Pancreas (tissue), 10 donors: ENCODE measurements at regions not wholly inside any gene's neighbourhood (a gene's known extent, or its start where the extent isn't known, plus 50 kb on each side); places are given as distances from the start of the nearest gene placed in this dataset.
A peak's percentile ranks its signal among the peaks of the same experiment; 100 is the strongest.

Experiments
- ATAC-seq, 4 donors: fragments of 200-7000 bp; cut with Tn5 transposase; one replicate each; pipeline versions ENCODE4 v1.8.0 to v1.9.1; 2020; ENCODE audit warnings: mild to moderate bottlenecking in 4 of 4, moderate library complexity in 4 of 4
- DNase-seq, 6 donors: peaks; one replicate each; pipeline ENCODE4 v3.0.0-alpha.2; 2020
- FAIRE-seq: peaks from 2 replicates; lab custom pipeline; 2012; peaks lifted over from hg19 to GRCh38; lab: Jason Lieb, UNC
- H3K27ac ChIP-seq, 4 donors: fragments of 200-600 bp; sonication (generic); 1 replicate in 3 of 4; 2 replicates in 1 of 4; pipeline versions ENCODE4 v1.5.0 to v1.8.0; 2020
- H3K27me3 ChIP-seq, 4 donors: fragments of 200-600 bp; one replicate each; pipeline ENCODE4 v1.8.0; 2021
- H3K36me3 ChIP-seq, 3 donors: fragments of 200-600 bp; sonication (generic) in 1 of 3; one replicate each; pipeline versions ENCODE4 v1.5.0 to v1.8.0; 2020 to 2021
- H3K4me1 ChIP-seq, 3 donors: fragments of 200-600 bp; one replicate each; pipeline ENCODE4 v1.8.0; 2021
- H3K4me3 ChIP-seq, 4 donors: fragments of 200-600 bp; sonication (generic) in 2 of 4; one replicate each; pipeline versions ENCODE4 v1.5.0 to v1.8.0; 2020 to 2021
- H3K9me3 ChIP-seq, 4 donors: fragments of 200-600 bp; one replicate each; pipeline ENCODE4 v1.8.0; 2021
- CTCF ChIP-seq, 4 donors: fragments of 200-600 bp; sonication (generic) in 3 of 4; IDR thresholded peaks; one replicate each; pipeline versions ENCODE4 v1.5.0 to v1.8.0; 2021; ENCODE audit warnings: antibody characterized with exemption in 4 of 4
- WGBS, 2 donors: extraction: QIAGEN DNeasy Blood & Tissue Kit; methylation state at CpG; one replicate each; pipeline ENCODE4 v1.1.7; 2013; 5-methylcytosine and 5-hydroxymethylcytosine counted together
- intact Hi-C, 3 donors: fragments of 100-400 bp; cut with DNase I; formaldehyde crosslinking; loops; one replicate each; pipeline versions ENCODE4 v1.11.1 to v1.14.2; 2022
- donor health status: healthy with polysubstance abuse.
- donor health status: DM: no; HTN: no; CAD: no; lungs with moderate emphysema.
- donor health status: DM: no; HTN: no; CAD: no.
- donor health status: control.
- donor health status: control.
- donor health status: Bipolar disorder and iron deficiency.
- donor health status: DM: yes; HTN: yes; CAD: no.
- donor health status: DM: no; HTN: no; CAD: no.
- donor health status: DM: no; HTN: no; CAD: no.
- donor health status: DM: yes; HTN: yes; CAD: no.

- intact Hi-C loops: no loop called here
- WGBS, 2 donors: 76 to 86% methylated on average over 3 of the region's 3 CpGs
- peak in 1 of 6 donors; percentile 5 for DNase-seq
- no peak for FAIRE-seq
- Histone ChIP-seq H3K36me3 (no peaks in the 10 kb centered on the region), H3K27ac (no peak overlapping the region), H3K9me3 (no peaks in the 10 kb centered on the region), H3K4me1 (no peaks in the 10 kb centered on the region), H3K27me3 (peaks cover 0 to 3% (median 0%) of the 10 kb centered on the region in 4 donors), H3K4me3 (no peak overlapping the region)
- no peak for TF ChIP-seq CTCF (IDR thresholded peaks at IDR 0.05)
- ATAC-seq: no peak
Measured at GRCh38 chr6:93918258-93918657, 498.9 kb upstream of the EPHA7 start.

GRCh38 chr6:93917216-93917615 is 497.9 kb upstream of the EPHA7 start:
- TF ChIP-seq CTCF (IDR thresholded peaks at IDR 0.05): no peak
- DNase-seq (no peak), FAIRE-seq (no peak), ATAC-seq (no peak)
- H3K27me3 ChIP-seq: peaks cover 0 to 3% (median 0%) of the 10 kb centered on the region in 4 donors
- H3K36me3 ChIP-seq: no peaks in the 10 kb centered on the region
- no peaks in the 10 kb centered on the region for H3K9me3 ChIP-seq
- H3K4me3 ChIP-seq: no peak overlapping the region
- intact Hi-C loops: no loop called here
- no peaks in the 10 kb centered on the region for H3K4me1 ChIP-seq
- WGBS, 2 donors: 88 to 94% methylated on average over 1 of the region's 1 CpG
- H3K27ac ChIP-seq: no peak overlapping the region

GRCh38 chr6:93916716-93917115 is 497.4 kb upstream of the EPHA7 start:
- no peak overlapping the region for H3K4me3 ChIP-seq
- H3K36me3 ChIP-seq: no peaks in the 10 kb centered on the region
- FAIRE-seq: no peak
- H3K27me3 ChIP-seq: peaks cover 0 to 3% (median 0%) of the 10 kb centered on the region in 4 donors
- ATAC-seq: no peak
- intact Hi-C loops: no loop called here
- DNase-seq: no peak
- no peaks in the 10 kb centered on the region for H3K9me3 ChIP-seq
- TF ChIP-seq CTCF (IDR thresholded peaks at IDR 0.05): no peak
- WGBS, 2 donors: 41 to 66% methylated on average over 1 of the region's 1 CpG
- no peak overlapping the region for H3K27ac ChIP-seq
- no peaks in the 10 kb centered on the region for H3K4me1 ChIP-seq

GRCh38 chr6:93915961-93916360 is 496.6 kb upstream of the EPHA7 start:
- no peaks in the 10 kb centered on the region for H3K9me3 ChIP-seq
- no peak overlapping the region for H3K4me3 ChIP-seq
- no peaks in the 10 kb centered on the region for H3K36me3 ChIP-seq
- peaks cover 0 to 3% (median 0%) of the 10 kb centered on the region in 4 donors for H3K27me3 ChIP-seq
- DNase-seq (no peak), ATAC-seq (no peak), FAIRE-seq (no peak)
- TF ChIP-seq CTCF (IDR thresholded peaks at IDR 0.05): no peak
- H3K4me1 ChIP-seq: no peaks in the 10 kb centered on the region
- H3K27ac ChIP-seq: no peak overlapping the region
- intact Hi-C loops: no loop called here

- 79 to 92% methylated on average over 5 of the region's 5 CpGs for WGBS, 2 donors
- H3K4me3 ChIP-seq: no peak overlapping the region
- ATAC-seq (no peak), FAIRE-seq (no peak), DNase-seq (no peak)
- H3K27ac ChIP-seq: no peak overlapping the region
- no peaks in the 10 kb centered on the region for H3K27me3 ChIP-seq
- H3K4me1 ChIP-seq: no peaks in the 10 kb centered on the region
- intact Hi-C loops: no loop called here
- no peaks in the 10 kb centered on the region for H3K9me3 ChIP-seq
- H3K36me3 ChIP-seq: no peaks in the 10 kb centered on the region
- TF ChIP-seq CTCF (IDR thresholded peaks at IDR 0.05): no peak
Measured at GRCh38 chr6:93902517-93902916, 483.2 kb upstream of the EPHA7 start.
